Activated CD4-positive, alpha-beta T cell treated with anti-CD3 and anti-CD28 coated beads, Interleukin-2, amount 50 U/mL, for 16 hours (primary cell): ENCODE measurements at regions not wholly inside any gene's neighbourhood (a gene's known extent, or its start where the extent isn't known, plus 50 kb on each side); places are given as distances from the start of the nearest gene placed in this dataset.

ENCODE experiments used
- DNase-seq: peaks from one replicate; pipeline ENCODE4 v3.0.0-alpha.2; 2020

DNA sequence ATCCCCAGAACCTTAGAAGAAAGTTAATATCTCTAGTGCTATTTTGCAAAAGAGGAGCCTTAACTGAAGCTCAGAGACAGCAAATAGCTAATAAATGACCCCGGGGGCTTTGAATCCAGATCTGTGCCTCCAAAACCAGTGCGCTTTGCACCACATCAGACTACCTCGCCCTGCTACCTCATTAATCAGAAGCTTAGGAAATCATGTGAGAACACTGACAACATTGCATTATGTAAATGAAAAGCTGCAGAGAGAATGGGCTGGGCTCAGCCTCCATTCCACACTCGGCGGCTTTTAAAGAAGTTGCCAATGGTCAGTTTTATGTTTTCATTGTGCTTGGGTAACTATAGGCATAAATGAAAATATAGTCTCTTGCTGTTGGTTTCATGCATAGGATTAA lies 54.0 kb upstream of the STMND1 start:
- no peak for DNase-seq

- no peak for DNase-seq
Measured at GRCh38 chr6:17045581-17046322, 56.1 kb upstream of the STMND1 start.

DNA sequence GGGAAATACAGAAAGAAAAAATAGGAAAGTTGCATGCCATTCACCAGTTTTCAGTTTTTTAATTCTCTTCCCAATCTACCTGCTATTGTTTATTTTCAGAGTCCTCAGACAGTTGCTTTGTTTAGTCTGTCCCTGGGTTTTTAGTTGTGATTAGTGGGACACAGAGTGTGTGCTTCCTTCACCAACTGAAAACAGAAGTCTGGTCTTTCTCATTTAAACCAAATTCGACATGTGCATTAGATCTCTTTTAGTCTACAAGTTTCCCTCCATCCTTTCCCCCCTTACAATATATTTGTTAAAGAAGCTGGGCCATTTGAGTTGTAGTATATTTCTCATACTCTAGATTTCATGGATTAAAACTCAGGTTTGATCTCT lies 58.7 kb upstream of the STMND1 start:
- no peak for DNase-seq

GRCh38 chr6:17042422-17043147 lies 59.3 kb upstream of the STMND1 start:
- DNase-seq: no peak

- no peak for DNase-seq
Measured at GRCh38 chr6:17039266-17039665, 62.6 kb upstream of the STMND1 start.

GRCh38 chr6:17038316-17038715 lies 63.5 kb upstream of the STMND1 start:
- DNase-seq: no peak

GRCh38 chr6:17036065-17036393 lies 65.8 kb upstream of the STMND1 start:
- DNase-seq: no peak

- DNase-seq: no peak
Measured at GRCh38 chr6:17035257-17036064, 66.4 kb upstream of the STMND1 start.

- DNase-seq: no peak
Measured at GRCh38 chr6:17033746-17034145, 68.1 kb upstream of the STMND1 start.

- DNase-seq: no peak
Measured at GRCh38 chr6:17032988-17033634, 68.7 kb upstream of the STMND1 start.

- no peak for DNase-seq
Measured at GRCh38 chr6:17032590-17032987, 69.3 kb upstream of the STMND1 start.

GRCh38 chr6:17031961-17032360 lies 69.9 kb upstream of the STMND1 start:
- no peak for DNase-seq

- DNase-seq: no peak
Measured at GRCh38 chr6:17027441-17027840, 74.4 kb upstream of the STMND1 start.

DNA sequence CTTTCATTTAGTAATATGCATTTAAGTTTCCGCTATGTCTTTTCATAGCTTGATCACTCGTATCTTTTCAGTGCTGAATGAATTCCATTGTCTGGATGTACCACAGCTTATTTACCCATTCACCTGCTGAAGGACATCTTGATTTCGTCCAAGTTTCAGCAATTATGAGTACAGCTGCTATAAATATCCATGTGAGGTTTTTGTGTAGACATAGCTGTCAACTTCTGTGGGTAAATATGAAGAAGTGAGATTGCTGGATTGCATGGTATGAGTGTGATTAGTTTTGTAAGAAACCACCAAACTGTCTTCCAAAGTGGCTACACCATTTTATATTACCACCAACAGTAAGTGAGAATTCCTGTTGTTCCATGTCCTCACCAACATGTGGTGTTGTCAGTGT lies 79.2 kb upstream of the STMND1 start:
- DNase-seq: no peak

DNA sequence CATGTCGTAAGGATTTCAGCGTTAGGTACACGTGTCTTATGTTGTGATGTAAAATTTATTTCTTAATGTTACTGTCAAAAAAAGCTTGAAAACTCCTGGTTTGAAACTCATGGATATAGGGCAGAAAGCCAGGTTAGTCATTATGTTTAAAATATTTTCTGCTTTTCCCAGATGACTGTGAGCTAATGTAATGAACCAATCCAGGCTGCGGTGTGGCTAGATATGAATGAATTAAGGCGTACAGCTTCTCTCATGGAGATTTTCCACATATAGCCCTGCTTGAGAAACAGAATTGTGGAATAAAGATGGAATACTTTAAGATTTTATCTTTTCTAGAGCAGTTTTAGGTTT lies 80.3 kb upstream of the STMND1 start:
- DNase-seq: no peak

DNA sequence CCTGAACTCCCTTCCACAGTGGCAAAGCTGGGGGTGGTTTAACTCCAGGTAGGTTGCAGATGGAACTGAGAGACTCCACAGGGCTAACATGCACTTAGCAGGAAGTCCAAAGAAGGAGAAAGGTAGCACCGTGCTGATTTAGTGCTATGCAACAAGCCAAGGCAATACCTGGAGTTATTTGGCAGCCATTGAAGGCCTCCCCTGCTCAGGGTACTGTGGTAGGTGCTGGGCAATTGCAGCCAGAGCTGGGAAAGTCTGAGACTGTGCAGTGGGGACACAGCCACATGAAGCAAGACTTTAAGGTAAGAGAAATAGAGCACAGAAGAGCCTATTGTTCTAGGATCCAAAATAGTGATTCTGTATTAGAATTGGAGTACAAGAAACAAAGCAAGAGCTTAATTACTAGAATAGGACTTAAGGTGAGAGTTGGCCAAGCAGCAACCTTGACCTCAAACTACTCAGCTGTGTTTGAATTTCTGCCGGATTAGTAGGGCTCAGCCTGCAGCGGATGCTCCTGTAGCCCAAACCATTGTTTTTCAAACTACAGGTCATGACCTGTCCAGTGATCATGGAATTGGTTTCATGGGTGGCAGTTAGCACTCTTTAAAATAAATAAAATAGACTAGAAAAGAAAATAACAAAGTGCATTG lies 80.8 kb upstream of the STMND1 start:
- no peak for DNase-seq

DNA sequence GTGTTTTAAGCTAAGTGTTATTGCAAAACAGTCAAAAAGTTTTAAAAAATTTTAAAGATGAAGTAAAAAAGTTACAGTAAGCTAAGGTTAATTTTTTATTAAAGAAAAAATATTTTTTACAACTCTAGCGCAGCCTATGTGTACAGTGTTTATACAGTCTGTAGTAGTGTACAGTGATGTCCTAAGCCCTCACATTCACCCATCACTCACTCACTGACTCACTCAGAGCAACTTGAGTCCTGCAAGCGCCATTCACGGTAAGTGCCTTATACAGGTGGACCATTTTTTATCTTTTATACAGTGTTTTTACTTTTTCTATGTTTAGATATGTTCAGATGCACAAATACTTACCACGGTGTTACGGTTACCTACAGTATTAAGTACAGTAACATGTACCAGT lies 83.4 kb upstream of the STMND1 start:
- DNase-seq: no peak

GRCh38 chr6:17017416-17017815 lies 84.4 kb upstream of the STMND1 start:
- no peak for DNase-seq

GRCh38 chr6:17015551-17016381 lies 86.1 kb upstream of the STMND1 start:
- DNase-seq: no peak

- DNase-seq: peak; percentile 84
Measured at GRCh38 chr6:17015144-17015543, 86.7 kb upstream of the STMND1 start.

DNA sequence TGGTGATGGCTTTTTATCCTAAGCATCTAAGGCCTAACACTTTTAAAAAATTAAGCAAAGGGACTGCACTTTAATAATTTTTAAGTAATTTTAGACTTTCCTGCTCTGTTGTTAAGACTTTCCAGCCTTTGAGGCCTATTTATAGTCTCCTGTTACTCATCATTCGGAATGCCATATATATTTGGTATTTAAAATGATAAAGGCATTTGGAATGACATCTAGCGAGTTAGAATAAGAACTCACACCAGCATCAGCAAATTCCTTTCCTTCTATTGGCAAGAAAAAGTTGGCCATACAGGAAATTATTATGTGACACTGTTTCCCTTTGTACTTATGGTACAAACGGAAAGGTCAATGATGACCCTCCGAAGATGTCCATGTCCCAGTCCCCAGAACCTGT lies 88.1 kb upstream of the STMND1 start:
- no peak for DNase-seq
